ENCODE measurements at regions not wholly inside any gene's neighbourhood (a gene's known extent, or its start where the extent isn't known, plus 50 kb on each side); places are given as distances from the start of the nearest gene placed in this dataset.

DNA sequence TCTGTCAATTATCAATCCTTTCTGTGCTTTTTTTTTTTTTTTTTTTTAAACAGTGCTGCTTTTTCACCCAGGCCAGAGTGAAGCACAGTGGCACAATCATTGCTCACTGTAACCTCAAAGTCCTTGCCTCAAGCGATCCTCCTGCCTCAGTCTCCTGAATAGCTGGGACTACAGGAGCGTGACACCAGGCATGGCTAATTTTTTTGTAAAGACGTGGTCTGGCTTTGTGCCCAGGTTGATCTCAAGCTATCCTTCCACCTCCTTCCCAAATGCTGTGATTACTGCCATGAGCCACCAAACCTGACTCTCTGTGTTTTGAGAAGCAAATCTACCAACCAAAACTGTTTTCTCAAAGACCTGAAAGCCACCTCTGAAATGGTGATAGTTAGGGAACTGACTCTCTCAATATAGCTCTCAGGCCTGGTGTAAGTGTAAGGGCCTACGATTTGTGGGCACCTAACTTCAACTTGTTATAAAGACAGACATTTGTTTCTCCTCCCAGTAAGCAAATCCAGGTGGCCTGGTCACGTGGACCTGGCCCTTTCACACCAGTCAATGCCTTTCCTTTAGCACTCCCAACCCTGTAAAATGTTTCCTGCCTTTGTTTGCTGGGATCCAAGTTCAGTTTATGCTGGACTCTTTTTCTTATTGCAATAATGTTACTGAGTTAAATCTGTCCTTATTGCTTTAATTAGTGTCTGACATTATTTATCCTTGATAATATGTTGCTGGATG is 2015.9 kb downstream of the PCDH7 start:
- no peak for DNase-seq (ENCODE audit: low read depth)

DNA sequence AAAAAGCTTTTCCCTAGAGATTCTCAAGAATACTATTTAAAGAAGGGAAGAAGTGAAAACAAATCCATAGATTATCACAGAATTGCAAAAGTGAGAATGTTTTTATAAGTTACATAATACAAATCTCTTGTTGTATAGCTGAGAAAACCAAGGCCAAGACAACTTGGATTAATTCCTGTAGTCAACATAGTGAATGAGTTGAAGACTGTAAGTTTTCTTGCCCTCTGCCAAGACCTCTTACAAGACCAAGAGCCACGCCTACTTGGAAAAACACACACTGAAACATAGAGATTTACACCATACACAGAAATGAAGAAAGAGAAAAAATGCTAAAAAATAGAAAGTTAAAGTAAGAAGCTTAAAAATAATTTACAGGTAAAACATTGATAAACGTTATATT is 2024.0 kb downstream of the PCDH7 start:
- no peak for DNase-seq (ENCODE audit: low read depth)

DNA sequence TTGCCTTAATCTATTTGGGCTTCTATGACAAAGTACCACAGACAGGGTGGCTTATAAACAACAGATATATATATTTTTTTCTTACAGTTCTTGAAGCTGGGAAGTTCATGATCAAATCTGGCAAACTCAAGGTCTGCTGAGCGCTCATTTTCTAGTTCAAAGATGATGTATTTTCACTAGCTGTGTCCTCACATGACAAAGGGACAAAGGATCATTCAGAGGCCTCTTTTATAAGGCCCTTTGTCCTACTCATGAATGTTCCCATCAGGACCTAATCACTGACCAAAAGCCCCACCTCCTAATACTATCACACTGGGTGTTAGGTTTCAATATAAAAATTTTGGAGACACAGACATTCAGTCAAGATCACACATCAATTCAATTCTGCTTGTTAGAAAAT is 2025.2 kb downstream of the PCDH7 start:
- DNase-seq (ENCODE audit: low read depth), result no peak

DNA sequence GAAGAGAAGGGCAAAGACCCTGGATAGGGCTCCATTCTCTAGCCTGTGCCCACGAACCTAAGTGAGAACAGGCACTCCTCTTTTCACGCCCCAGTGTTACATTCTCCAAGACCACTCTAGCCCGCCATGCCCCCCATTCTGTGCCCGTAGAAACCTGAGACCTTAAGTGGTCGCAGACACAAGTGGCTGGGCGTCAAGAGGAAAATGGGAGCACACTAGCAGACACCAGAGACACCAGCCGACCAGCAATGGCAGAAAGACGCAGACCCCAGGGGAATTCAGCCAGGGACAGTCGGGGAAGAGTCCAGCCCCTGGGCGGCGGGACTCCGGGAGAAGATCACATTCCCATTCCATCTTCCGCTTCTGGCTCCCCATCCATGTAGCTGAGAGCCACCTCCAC is 2027.9 kb downstream of the PCDH7 start:
- no peak for DNase-seq (ENCODE audit: low read depth)

DNA sequence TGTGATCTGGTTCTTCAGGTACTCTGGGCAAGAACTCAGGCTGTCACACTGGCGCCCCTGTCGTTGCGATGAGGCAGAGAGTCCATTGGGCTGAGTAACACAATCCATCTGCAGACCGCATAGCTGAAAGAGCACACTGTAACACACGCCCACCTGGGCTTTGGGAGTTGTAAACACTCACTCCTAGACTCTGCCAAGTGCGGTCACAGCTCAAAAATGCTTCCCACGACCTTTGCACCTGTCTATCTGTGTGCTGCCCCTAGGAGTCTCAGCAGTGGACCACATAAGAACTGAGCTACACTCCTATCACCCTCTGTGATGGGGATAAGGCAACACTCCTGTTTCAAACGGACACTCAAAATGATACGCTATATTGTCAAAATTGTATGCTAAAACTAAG is 2028.3 kb downstream of the PCDH7 start:
- no peak for DNase-seq (ENCODE audit: low read depth)

DNA sequence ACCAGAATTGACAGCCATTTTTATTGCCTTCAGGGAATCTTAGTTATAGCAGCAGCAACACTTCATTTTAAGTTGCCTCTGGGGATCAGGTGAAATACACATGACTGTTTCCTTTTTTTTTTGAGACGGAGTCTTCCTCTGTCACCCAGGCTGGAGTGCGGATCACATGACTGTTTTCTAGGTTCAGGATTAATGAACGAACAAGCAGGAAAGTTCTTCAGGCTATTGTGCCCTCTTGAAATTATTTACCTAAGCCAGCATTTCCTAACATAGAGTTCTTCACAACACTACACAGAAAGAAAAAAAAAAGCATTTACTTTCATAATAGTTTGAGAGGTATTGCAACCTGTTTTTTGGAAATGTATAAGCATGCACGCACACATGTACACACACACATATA is 2032.8 kb downstream of the PCDH7 start:
- no peak for DNase-seq (ENCODE audit: low read depth)

DNA sequence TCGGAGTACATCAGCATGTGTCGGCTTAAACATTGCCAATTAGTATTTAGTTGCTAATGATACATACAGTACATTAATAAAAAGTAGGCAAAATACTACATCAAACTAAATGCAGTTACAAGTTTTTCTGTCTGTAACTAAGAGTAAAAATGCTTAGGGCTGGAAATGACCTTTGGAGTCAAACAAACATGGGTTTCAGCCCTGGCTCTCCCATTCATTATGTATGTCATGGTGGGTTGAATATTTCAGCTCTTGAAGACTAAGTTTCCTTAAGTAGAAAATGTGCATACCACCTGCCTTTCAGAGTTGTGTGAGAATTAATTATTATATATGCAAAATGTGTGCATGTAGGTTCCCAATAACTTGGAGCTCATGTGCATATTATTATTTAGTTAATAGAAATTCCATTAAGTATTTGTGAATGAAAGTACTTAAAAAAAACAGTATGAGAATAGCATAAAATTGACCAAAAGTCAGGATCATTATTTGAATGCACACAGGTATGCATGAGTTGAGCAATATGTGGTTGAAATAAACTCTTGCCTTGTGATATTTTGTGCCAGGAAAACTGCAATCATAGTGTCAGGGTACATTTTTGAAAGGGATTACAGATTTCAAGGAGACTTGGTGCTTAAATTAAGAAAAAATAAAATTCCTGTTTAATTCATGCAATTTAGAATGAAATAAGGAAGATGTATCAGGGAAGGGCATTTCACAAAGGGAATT is 2048.7 kb downstream of the PCDH7 start:
- no peak for DNase-seq (ENCODE audit: low read depth)

DNA sequence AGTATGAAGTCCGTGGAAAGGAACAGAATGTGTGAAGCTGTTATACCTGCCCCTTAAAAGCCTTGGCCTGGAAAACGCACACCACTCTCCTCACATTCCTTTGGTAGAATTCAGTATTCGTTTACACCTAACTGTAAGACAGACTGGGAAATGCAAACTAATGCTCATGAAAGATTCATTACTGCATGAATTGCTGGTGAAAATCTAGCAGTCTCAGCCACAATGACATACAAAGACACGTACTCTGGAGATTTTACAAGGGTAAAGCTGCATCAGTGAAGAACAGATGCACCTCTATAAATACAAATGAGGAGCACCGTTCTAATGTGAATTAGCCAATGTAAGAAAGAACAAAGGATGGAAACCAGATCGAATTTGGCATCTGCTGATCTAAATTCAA is 2051.3 kb downstream of the PCDH7 start:
- DNase-seq (ENCODE audit: low read depth), result no peak

DNA sequence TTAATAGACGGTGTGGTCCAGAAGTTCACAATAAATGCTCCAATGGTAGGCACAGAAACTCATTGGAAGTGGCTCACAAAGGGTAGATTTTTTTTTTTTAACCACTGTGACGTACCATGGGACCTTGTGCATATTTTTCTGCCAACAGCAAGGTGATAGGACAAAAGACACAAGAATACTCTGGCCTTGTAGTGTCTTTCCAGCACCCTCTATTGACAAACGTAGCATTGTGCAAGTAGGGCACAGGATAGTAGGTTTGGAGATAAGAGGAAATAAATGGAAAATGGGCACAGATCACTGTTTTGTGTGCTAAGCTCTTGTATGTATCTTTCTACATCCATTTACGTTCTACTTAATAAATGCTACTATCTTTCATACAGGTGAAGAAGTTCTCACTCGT is 2054.9 kb downstream of the PCDH7 start:
- no peak for DNase-seq (ENCODE audit: low read depth)

DNA sequence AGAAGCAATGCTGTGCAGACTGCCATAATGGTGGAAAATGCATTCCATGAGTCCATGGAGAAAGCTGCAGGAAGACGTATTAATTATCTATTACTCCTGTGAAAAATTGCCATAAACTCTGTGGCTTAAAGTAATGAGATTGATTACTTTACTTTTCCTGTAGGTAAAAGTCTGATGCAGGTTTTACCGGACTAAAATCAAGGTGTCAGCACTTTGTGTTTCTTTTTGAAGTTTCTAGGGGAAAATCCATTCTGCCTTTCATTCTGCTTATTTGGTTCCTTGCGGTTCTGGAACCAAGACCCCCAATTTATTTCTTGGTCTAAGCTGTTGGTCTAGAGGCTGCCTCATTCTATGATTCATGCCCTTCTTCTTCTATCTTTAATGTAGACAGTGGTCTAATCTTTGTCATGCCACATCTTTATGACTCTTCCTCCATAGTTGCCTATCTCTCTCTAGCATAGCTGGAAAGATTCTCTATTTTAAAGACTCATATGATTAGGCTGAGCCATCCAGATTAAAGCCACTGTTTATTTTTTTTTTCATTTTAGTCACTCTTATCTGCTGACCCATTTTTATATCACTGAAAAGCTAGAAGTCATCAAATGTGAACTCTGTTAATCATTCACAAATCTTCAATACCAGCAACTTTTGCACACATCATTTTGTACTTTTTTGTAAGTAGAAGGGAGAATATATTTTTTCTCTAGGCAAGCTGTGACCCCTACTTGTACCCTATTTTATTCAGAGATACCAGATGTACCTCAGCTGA is 2056.4 kb downstream of the PCDH7 start:
- no peak for DNase-seq (ENCODE audit: low read depth)

DNA sequence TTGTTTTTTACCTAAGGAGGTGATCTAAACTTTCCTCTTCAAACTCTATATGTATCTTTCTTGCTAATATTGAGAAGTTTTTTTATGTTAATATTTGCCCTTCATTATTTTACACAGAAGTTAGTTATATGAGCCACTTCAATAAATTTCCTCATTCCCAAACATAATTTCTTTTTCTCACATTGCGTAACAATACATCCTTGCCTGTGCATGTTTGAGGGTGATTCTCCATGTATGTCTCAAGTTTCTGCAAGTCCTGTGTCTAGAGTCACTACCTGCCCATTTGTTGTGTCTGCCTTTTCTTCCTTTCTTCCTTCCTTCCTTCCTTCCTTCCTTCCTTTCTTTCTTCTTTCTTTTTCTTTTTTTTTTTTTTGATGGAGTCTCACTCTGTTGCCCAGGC is 2057.9 kb downstream of the PCDH7 start:
- no peak for DNase-seq (ENCODE audit: low read depth)

DNA sequence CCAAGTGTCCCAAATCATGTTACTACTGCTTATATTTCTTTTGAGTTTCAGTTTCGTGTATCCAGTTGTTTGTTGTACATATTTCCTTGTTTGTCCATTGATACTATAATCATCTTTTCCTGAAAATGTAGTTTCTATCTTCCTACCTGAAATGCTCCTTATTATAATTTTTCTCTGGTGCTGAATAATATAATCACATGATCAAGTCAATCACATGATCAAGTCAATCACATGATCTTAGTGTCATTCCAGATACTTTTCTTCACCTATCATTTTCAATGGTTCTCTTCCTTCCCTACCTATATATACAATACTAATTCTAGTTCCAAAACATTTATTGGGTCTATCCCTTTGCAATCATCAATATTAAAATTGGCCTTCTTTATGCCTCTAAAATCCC is 2058.8 kb downstream of the PCDH7 start:
- no peak for DNase-seq (ENCODE audit: low read depth)

DNA sequence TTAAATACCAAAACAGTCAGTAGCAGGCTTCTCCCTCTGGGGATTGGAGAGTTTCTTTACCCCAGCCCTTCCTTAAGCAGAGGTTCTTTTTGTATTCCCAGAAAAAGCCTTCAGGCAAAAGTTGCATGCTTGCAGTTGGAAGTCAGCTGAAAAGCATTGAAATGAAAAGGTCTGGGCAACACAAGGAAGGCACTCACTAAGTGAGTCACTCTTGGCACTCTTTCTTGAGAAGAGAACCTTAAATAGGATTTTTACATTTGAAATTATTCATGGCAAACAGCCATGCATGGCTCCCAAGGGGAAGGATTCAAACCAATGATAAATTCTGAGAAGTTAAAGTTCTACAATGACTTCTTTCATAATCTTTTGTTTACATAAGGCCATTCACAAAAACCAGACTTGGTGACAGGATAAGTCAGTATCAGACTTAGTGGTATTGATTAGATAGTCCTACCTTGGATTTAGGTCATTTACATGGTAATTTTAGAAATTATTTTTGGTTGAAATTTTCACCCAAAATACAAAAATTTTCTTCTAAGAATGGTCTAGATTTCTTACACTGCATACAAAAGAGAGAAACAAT is 2068.9 kb downstream of the PCDH7 start:
- DNase-seq (ENCODE audit: low read depth), result no peak

DNA sequence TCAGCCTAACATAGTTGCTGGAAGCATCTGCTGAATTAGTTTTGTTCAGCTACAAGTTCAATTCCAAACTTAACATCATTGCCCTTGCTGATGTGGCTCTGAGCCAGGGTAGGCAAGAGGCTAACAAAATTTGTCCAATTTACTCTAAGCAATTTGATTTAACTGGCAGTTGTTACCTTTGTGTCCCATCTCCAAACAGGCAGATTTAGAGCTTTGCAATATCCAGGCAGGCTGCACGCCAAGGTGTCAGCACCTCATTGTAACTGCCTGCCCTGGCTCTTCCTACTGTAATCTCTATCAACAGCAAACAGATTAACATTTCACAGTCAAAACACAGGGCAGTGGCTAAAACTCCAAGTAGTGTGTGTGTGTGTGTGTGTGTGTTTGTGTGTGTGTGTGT is 2070.6 kb downstream of the PCDH7 start:
- no peak for DNase-seq (ENCODE audit: low read depth)

DNA sequence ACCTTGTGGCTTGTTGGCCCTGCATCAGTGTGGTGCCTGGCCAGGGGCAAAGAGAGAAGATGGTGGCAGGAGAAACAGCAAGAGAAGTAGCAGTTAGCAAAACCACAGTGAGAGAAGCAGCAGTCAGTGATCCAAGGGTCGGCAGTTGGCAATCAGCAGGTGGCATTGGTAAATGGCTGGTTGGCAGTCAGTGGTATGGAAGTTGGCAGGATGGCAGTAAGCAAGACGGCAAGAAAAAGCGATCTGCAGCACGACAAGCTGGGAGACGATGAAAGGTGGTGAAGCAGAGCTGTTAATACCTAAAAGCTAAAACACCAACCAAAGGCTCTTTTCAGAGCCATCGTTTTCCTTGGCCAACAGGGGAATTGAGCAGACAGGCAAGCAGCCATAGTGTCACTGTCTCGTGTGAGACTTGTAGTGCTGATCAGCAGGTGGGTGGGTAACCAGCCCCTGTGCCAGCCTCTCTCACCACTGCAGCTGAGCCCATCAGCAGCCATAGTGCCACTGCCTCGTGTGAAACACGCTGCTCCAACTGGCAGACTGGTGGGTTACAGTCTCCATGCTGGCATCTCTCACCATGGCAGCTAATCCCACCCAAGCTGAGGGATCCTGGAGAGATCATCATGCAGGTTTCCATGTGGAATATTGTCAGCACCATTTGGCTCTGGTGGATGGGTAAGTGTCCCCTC is 2078.4 kb downstream of the PCDH7 start:
- no peak for DNase-seq (ENCODE audit: low read depth)

DNA sequence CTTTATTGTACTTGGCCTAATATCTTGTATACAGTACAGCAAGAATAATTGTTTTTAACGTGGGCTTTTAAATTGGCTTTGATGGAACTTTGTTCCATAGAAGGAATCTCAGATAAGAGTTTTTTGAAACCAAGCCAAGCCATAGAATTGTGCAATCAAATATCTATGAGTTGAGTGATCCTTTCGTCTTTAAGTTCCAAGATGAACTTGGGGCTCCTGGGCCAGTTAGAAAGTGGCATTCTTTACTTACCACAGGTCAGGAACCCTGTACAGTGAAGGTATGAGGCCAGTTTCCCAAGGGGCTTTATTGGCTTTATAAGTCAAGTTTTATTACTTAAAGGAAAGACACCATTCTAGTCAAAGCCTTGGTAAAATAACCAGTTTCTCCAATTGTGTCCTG is 2104.2 kb downstream of the PCDH7 start:
- DNase-seq (ENCODE audit: low read depth), result no peak

DNA sequence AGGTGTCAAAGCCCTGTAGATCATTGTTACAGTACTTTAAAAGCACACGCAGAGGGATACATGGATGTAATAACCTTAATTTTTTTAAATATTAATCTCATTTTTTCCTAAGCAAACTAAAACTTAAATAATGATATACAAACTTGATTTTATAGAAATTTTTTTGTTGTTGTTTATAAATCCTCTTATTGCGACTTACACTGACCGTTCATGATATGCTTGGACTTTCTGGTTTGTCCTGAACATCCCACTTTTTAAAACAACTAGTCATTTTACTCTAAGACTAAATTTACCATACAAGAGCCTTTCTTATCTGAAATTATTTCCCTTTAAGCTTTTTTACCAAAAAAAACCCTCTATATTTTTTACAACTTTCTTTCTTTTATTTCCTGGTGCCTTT is 2106.0 kb downstream of the PCDH7 start:
- DNase-seq (ENCODE audit: low read depth), result no peak

DNA sequence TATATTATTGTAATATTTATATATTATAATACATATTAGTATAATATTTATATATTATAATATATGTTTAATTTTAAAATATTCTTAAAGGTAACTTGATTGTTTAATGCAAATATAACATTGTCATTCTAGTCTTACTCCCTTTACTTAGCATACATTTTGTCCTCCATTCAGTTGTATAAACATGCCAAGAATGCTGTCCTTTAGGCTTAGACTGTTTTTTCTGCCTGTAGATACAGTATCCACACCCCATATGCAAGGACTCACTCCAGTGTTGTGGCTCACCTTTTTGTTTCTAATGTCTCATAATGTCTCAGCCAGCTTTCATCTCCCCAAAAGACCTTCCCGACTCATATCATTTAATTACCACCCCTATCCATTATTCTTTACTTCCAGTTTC is 2110.0 kb downstream of the PCDH7 start:
- no peak for DNase-seq (ENCODE audit: low read depth)

DNA sequence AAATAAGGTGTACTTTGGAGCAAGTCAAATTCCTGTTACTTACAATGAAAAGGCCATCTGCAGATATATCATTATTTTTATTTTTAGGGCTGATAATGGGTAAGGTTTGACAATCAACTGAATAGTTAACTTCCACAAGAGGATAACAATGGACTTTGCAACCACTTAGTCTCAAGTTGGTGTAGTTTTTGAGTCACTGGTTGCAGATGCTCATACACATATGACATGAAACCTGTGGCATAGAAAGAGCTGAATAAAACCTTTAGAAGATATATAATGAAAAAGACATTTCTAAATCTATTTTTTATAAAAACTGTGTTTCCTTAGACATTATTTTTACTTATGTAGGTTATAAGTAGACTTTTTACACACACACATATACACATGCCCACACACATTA is 2110.9 kb downstream of the PCDH7 start:
- DNase-seq (ENCODE audit: low read depth), result no peak

DNA sequence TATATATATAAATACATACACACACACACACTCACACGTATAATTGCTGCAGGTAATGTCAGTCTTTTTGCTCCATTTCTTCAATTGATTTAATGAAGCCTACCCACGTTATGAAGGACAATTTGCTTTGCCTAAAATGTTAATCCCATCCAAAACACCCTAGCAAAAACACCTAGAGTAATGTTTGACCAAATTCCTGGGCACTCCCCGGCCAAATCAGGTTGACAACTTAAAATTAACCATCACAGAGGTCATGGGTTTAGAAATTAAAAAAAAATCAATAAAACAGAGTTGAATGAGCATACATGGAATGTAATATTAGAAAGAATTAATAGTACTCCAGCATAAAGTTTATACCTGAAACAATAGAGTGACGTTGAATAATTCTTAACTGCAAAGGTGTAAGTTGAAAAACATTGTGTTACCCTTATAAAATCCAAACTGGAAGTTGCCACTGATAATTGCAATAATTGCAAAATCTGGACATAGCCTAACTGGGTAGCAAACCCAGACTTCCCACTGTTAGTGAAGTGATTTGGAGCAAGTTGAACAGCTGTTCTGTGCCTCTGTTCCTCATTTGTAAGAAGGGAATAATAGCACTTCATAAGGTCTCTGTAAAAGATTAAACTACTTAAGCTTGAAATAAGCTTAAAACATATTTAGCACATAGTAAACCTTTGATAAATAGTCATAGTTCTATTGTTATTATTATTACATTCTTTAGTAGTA is 2120.5 kb downstream of the PCDH7 start:
- no peak for DNase-seq (ENCODE audit: low read depth)

DNA sequence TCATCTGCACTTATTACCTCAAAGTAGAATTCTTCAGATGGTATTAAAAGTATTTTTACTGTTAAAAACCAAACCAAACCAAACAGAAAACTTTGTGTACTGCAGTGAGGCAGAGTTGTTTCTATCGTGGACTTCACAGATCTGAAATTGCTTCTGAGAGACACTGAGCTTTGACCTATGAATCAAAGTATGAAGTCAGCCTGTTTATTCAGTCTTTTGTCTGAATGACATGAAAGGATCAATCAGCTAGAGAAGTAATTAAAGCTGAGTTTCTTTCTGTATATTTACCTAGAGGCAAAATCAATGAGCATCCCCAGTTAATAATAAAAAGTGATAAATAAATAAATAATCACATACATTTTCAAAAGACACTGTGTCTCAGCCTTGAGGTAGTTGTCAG is 2121.0 kb downstream of the PCDH7 start:
- DNase-seq (ENCODE audit: low read depth), result no peak

DNA sequence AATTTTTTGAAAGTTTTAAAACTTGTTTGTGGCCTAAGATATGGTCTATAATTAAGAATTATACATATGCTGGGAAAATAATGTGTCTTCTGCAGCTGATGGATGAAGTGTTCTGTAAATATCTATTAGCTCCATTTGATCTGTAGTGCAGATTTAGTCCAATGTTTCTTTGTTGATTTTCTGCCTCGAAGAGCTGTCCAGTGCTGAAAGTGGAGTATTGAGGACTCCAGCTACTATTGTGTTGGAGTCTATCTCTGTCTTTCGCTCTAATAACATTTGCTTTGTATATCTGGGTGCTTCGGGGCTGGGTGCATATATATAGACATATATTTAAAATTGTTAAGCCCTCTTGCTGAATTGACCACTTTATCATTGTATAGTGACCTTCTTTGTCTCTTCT is 2127.3 kb downstream of the PCDH7 start:
- DNase-seq (ENCODE audit: low read depth), result no peak

Data from stromal cell of bone marrow (primary cell).